Body of pancreas (tissue), 4 donors: ENCODE measurements at regions not wholly inside any gene's neighbourhood (a gene's known extent, or its start where the extent isn't known, plus 50 kb on each side); places are given as distances from the start of the nearest gene placed in this dataset.

Source experiments
- CTCF ChIP-seq, 7 experiments: fragments of 450-650 bp in 4 of 7; fragments of 200-600 bp in 3 of 7; sonication (generic) in 3 of 7; IDR thresholded peaks; one replicate each; pipeline ENCODE4 v1.5.1; 2016 to 2019; ENCODE audit warnings: antibody characterized with exemption in 7 of 7
- POLR2A ChIP-seq, 3 donors: fragments of 450-650 bp; IDR thresholded peaks; one replicate each; pipeline ENCODE4 v1.6.1; 2016; ENCODE audit warnings: antibody characterized with exemption in 3 of 3, mild to moderate bottlenecking in 2 of 3

- TF ChIP-seq POLR2A (IDR thresholded peaks at IDR 0.05): no peak
- no peak for TF ChIP-seq CTCF (IDR thresholded peaks at IDR 0.05)
Measured at GRCh38 chr5:107764282-107764681, 93.5 kb upstream of the EFNA5 start.
